ENCODE measurements at regions not wholly inside any gene's neighbourhood (a gene's known extent, or its start where the extent isn't known, plus 50 kb on each side); places are given as distances from the start of the nearest gene placed in this dataset.
A peak's percentile ranks its signal among the peaks of the same experiment; 100 is the strongest.
"Not testable (repeated sequence)": the region's sequence is repeated elsewhere in the genome, so short reads cannot be mapped to it uniquely, and the experiment has no call there.

- not testable (repeated sequence) for H3K4me3 Mint-ChIP-seq; H3K9me3 ChIP-seq (ENCODE audit: control insufficient read depth in 2 of 2, low read length in 2 of 2); DNase-seq; H3K4me1 Mint-ChIP-seq; H3K27me3 ChIP-seq (ENCODE audit: control insufficient read depth, insufficient read depth, low read length); ATAC-seq (ENCODE audit: low read depth in 2 of 2); H3K36me3 Mint-ChIP-seq; H3K36me3 ChIP-seq (ENCODE audit: control insufficient read depth, insufficient read depth, low read length); H3K9me3 Mint-ChIP-seq; H3K27ac ChIP-seq (ENCODE audit: insufficient read depth, low read length, poor library complexity, severe bottlenecking); H3K4me1 ChIP-seq (ENCODE audit: control insufficient read depth, insufficient read depth, low read length, poor library complexity, severe bottlenecking); H3K27me3 Mint-ChIP-seq; H3K4me3 ChIP-seq (ENCODE audit: low read depth, low read length); H3K27ac Mint-ChIP-seq
Observed at GRCh38 chr17:72573492-72573801, 452.6 kb downstream of the SOX9 start.

DNA sequence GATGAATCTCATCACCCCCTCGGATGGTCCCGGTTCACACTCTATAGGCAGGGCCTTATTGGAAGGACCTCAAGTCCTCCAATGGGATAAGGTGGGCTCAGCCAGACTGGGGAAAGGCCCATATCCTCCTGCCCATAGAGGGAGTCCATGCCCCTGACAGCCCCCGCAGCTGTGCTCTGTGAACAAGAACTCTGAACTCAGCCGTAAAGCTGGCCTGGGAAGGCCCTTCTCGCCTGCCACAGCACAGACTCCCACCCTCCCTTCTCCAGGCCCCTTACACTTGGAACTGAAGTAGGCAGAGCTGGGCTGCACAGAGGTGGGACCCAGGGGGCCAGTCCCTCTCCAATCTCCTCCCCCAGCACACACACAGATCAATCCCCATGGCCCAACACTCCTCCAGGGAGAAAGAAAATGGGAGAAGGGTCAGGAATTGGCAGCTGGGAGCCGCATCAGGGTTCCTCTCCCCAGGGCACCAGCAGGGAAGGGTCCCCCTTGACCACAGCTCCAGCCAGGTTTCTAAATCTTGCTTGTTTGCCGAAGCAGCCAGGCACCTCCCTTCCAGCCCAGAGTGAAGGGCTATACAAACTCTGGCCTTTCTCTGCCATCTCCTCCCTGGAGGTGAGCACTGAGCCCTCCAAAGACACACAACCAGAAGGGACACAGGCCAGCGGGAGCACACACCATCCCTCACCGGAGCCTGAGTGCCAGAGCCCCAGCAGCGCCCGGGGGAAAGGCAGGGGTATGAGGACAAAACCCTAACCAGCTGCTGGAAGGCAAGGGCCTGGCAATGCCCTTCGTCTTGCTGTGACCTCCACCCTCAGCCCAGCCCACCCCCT, 454.1 kb downstream of the SOX9 start:
- no peak for ATAC-seq (ENCODE audit: low read depth in 2 of 2)

GRCh38 chr17:72575542-72576233, 454.9 kb downstream of the SOX9 start:
- Mint-ChIP-seq H3K4me3 (no peak overlapping the region), H3K9me3 (peaks cover 0 to 1% (median 0%) of the 10 kb centered on the region in 7 donors)

More for the DNA sequence above, 454.1 kb downstream of the SOX9 start:
- no peaks in the 10 kb centered on the region for H3K36me3 ChIP-seq (ENCODE audit: control insufficient read depth, insufficient read depth, low read length)
- H3K36me3 Mint-ChIP-seq = no peaks in the 10 kb centered on the region
- no peaks in the 10 kb centered on the region for H3K27me3 ChIP-seq (ENCODE audit: control insufficient read depth, insufficient read depth, low read length)
- H3K27ac Mint-ChIP-seq = no peak overlapping the region
- no peaks in the 10 kb centered on the region for H3K9me3 ChIP-seq (ENCODE audit: control insufficient read depth in 2 of 2, low read length in 2 of 2)
- no peak overlapping the region for H3K4me3 ChIP-seq (ENCODE audit: low read depth, low read length)
- peaks cover 10% of the 10 kb centered on the region for H3K27me3 Mint-ChIP-seq
- H3K9me3 Mint-ChIP-seq = peaks cover 0 to 1% (median 0%) of the 10 kb centered on the region in 7 donors
- H3K4me1 ChIP-seq (ENCODE audit: control insufficient read depth, insufficient read depth, low read length, poor library complexity, severe bottlenecking) = no peaks in the 10 kb centered on the region
- no peak for DNase-seq
- H3K4me3 Mint-ChIP-seq = peak overlapping the region in 1 of 4 donors; percentile 32
- no peaks in the 10 kb centered on the region for H3K4me1 Mint-ChIP-seq
- no peak overlapping the region for H3K27ac ChIP-seq (ENCODE audit: insufficient read depth, low read length, poor library complexity, severe bottlenecking)

GRCh38 chr17:72576289-72576759, 455.5 kb downstream of the SOX9 start:
- H3K36me3 ChIP-seq (ENCODE audit: control insufficient read depth, insufficient read depth, low read length) = no peaks in the 10 kb centered on the region

More at GRCh38 chr17:72575542-72576233, 454.9 kb downstream of the SOX9 start:
- H3K36me3 Mint-ChIP-seq = no peaks in the 10 kb centered on the region
- Histone ChIP-seq H3K4me3 (ENCODE audit: low read depth, low read length) (no peak overlapping the region), H3K27me3 (ENCODE audit: control insufficient read depth, insufficient read depth, low read length) (peaks cover 2% of the 10 kb centered on the region), H3K4me1 (ENCODE audit: control insufficient read depth, insufficient read depth, low read length, poor library complexity, severe bottlenecking) (no peaks in the 10 kb centered on the region), H3K27ac (ENCODE audit: insufficient read depth, low read length, poor library complexity, severe bottlenecking) (no peak overlapping the region), H3K36me3 (ENCODE audit: control insufficient read depth, insufficient read depth, low read length) (no peaks in the 10 kb centered on the region), H3K9me3 (ENCODE audit: control insufficient read depth in 2 of 2, low read length in 2 of 2) (no peaks in the 10 kb centered on the region)
- H3K4me1 Mint-ChIP-seq = no peaks in the 10 kb centered on the region
- no peak overlapping the region for H3K27ac Mint-ChIP-seq
- H3K27me3 Mint-ChIP-seq = peaks cover 10% of the 10 kb centered on the region
- no peak for DNase-seq
- ATAC-seq (ENCODE audit: low read depth in 2 of 2) = no peak

DNA sequence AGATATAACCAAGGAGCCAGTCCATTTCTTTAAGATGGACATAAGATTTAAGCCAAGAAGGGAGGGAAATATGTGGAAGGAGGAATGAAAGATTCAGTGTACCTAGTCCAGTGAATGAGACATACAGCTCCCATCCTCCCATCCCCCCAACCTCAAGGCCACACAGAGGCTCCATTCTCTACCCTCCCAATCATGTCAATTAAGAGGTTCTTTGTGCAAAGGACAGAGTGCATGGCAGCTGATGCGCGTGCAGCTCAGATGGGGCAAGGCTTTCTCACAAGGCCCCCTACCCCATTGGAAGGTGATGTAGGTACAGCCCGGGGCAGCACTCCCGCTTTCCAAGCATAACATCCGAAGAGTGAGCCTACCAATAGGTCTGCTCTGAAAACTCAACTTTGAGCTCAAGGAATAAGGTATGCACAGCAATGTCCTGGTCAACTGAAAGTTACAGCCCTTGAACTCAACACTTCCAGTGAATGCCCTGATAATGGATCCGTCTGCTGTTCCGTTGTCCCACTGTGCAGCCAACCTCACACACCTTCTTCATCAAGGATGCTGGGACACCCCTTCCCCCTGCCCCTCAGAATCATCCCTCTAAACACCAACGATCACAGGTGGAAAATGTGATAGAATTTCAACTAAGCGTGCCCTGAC, 458.1 kb downstream of the SOX9 start:
- Histone ChIP-seq H3K4me1 (ENCODE audit: control insufficient read depth, insufficient read depth, low read length, poor library complexity, severe bottlenecking) (no peaks in the 10 kb centered on the region), H3K36me3 (ENCODE audit: control insufficient read depth, insufficient read depth, low read length) (no peaks in the 10 kb centered on the region), H3K27me3 (ENCODE audit: control insufficient read depth, insufficient read depth, low read length) (peaks cover 2% of the 10 kb centered on the region), H3K4me3 (ENCODE audit: low read depth, low read length) (no peak overlapping the region), H3K27ac (ENCODE audit: insufficient read depth, low read length, poor library complexity, severe bottlenecking) (no peak overlapping the region), H3K9me3 (ENCODE audit: control insufficient read depth in 2 of 2, low read length in 2 of 2) (no peaks in the 10 kb centered on the region)
- Mint-ChIP-seq H3K27ac (peak overlapping the region in 1 of 3 donors; percentile 79), H3K4me1 (no peaks in the 10 kb centered on the region), H3K4me3 (no peak overlapping the region), H3K27me3 (peaks cover 7% of the 10 kb centered on the region), H3K36me3 (no peaks in the 10 kb centered on the region), H3K9me3 (peaks cover 0 to 2% (median 0%) of the 10 kb centered on the region in 7 donors)
- DNase-seq (no peak), ATAC-seq (ENCODE audit: low read depth in 2 of 2) (no peak)

More at GRCh38 chr17:72576289-72576759, 455.5 kb downstream of the SOX9 start:
- Mint-ChIP-seq H3K4me1 (no peaks in the 10 kb centered on the region), H3K36me3 (no peaks in the 10 kb centered on the region), H3K9me3 (peaks cover 0 to 1% (median 0%) of the 10 kb centered on the region in 7 donors), H3K27me3 (peaks cover 16% of the 10 kb centered on the region), H3K27ac (no peak overlapping the region), H3K4me3 (no peak overlapping the region)
- H3K27ac ChIP-seq (ENCODE audit: insufficient read depth, low read length, poor library complexity, severe bottlenecking) = no peak overlapping the region
- DNase-seq (no peak), ATAC-seq (ENCODE audit: low read depth in 2 of 2) (no peak)
- no peaks in the 10 kb centered on the region for H3K4me1 ChIP-seq (ENCODE audit: control insufficient read depth, insufficient read depth, low read length, poor library complexity, severe bottlenecking)
- H3K27me3 ChIP-seq (ENCODE audit: control insufficient read depth, insufficient read depth, low read length) = peaks cover 2% of the 10 kb centered on the region
- H3K4me3 ChIP-seq (ENCODE audit: low read depth, low read length) = no peak overlapping the region
- no peaks in the 10 kb centered on the region for H3K9me3 ChIP-seq (ENCODE audit: control insufficient read depth in 2 of 2, low read length in 2 of 2)

GRCh38 chr17:72579990-72580320, 459.1 kb downstream of the SOX9 start:
- H3K9me3 ChIP-seq (ENCODE audit: control insufficient read depth in 2 of 2, low read length in 2 of 2) = no peaks in the 10 kb centered on the region
- no peak for DNase-seq
- no peak for ATAC-seq (ENCODE audit: low read depth in 2 of 2)
- peaks cover 2% of the 10 kb centered on the region for H3K27me3 ChIP-seq (ENCODE audit: control insufficient read depth, insufficient read depth, low read length)
- Mint-ChIP-seq H3K4me1 (peaks cover 0 to 4% (median 0%) of the 10 kb centered on the region in 4 donors), H3K27ac (no peak overlapping the region), H3K36me3 (no peaks in the 10 kb centered on the region), H3K9me3 (peaks cover 0 to 3% (median 0%) of the 10 kb centered on the region in 7 donors), H3K4me3 (no peak overlapping the region), H3K27me3 (peaks cover 7% of the 10 kb centered on the region)
- H3K4me3 ChIP-seq (ENCODE audit: low read depth, low read length) = no peak overlapping the region
- H3K27ac ChIP-seq (ENCODE audit: insufficient read depth, low read length, poor library complexity, severe bottlenecking) = no peak overlapping the region
- no peaks in the 10 kb centered on the region for H3K4me1 ChIP-seq (ENCODE audit: control insufficient read depth, insufficient read depth, low read length, poor library complexity, severe bottlenecking)
- no peaks in the 10 kb centered on the region for H3K36me3 ChIP-seq (ENCODE audit: control insufficient read depth, insufficient read depth, low read length)

DNA sequence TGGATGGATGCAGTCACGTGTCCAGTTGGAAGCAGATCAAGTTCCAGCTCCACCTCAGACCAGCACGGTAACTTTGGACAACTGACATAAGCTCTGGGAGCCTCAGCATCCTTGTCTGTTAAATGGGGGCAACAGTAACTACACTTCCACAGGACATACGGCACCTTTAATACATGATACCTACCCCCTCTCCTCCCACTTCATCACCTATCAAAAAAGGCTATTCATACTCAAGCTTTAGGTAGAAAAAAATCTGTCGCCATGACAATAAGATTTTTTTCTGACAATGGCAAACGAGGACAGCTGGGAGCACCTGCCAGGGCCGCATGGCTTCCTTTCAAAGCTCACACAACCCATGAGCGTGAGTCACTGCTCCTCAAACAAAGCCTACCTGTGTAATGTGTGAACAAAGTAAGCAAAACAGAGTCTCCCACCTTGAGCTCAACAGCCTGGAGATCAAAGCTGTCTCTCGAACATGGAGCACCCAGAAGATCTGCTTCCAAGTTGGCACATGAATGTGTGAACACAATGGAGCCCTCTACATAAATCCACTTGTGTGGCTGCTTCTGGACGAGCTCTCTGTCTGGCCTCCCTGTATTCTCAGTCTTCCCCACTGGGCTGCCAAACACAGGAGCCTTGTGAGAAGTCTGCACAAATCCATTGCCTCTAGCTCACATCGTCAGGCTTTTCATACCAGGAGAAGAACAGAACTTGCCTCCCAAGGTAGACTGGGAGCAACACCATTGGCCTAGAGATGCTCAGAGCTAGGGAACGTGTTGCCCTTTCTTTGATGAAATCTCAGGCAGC, 459.7 kb downstream of the SOX9 start:
- Mint-ChIP-seq H3K4me3 (no peak overlapping the region), H3K27ac (no peak overlapping the region), H3K4me1 (peaks cover 0 to 4% (median 0%) of the 10 kb centered on the region in 4 donors), H3K36me3 (no peaks in the 10 kb centered on the region), H3K27me3 (peaks cover 7% of the 10 kb centered on the region), H3K9me3 (peaks cover 0 to 3% (median 0%) of the 10 kb centered on the region in 7 donors)
- no peaks in the 10 kb centered on the region for H3K4me1 ChIP-seq (ENCODE audit: control insufficient read depth, insufficient read depth, low read length, poor library complexity, severe bottlenecking)
- DNase-seq = no peak
- no peak for ATAC-seq (ENCODE audit: low read depth in 2 of 2)
- peaks cover 2% of the 10 kb centered on the region for H3K27me3 ChIP-seq (ENCODE audit: control insufficient read depth, insufficient read depth, low read length)
- H3K36me3 ChIP-seq (ENCODE audit: control insufficient read depth, insufficient read depth, low read length) = no peaks in the 10 kb centered on the region
- no peaks in the 10 kb centered on the region for H3K9me3 ChIP-seq (ENCODE audit: control insufficient read depth in 2 of 2, low read length in 2 of 2)
- H3K27ac ChIP-seq (ENCODE audit: insufficient read depth, low read length, poor library complexity, severe bottlenecking) = no peak overlapping the region
- H3K4me3 ChIP-seq (ENCODE audit: low read depth, low read length) = no peak overlapping the region

All from CD4-positive, CD25-positive, alpha-beta regulatory T cell (primary cell).